IMR-90 (cell line): ENCODE measurements at regions not wholly inside any gene's neighbourhood (a gene's known extent, or its start where the extent isn't known, plus 50 kb on each side); places are given as distances from the start of the nearest gene placed in this dataset.

ENCODE experiments used
- ATAC-seq: fragments of 200-7000 bp; cut with Tn5 transposase; 2 replicates; pipeline ENCODE4 v1.9.1; 2020; ENCODE audit warnings: low read depth, mild to moderate bottlenecking, moderate library complexity
- BruUV-seq: library from RNA; stranded (reverse); fragments of 400-500 nt; replicated peaks from 2 replicates; lab custom pipeline; 2021; lab: Mats Ljungman, UMichigan
- CTCF ChIA-PET: fragments of 300-600 bp; formaldehyde crosslinking; extraction: SDS; loops from one replicate; lab custom pipeline; 2021; ENCODE audit warnings: antibody characterized with exemption; lab: Yijun Ruan, JAX
- POLR2A ChIA-PET: fragments of 300-600 bp; sonication (Branson Sonifier 250); formaldehyde crosslinking; loops from one replicate; lab custom pipeline; 2022; ENCODE audit warnings: antibody characterized with exemption; ENCODE audit not compliant: unreplicated experiment; lab: Charles Lee
- DNase-seq: peaks from one replicate; pipeline ENCODE4 v3.0.0; 2013
- H2AFZ ChIP-seq: replicated peaks from 2 replicates; pipeline ENCODE3; 2013; ENCODE audit warnings: low read length, mild to moderate bottlenecking; ENCODE audit not compliant: poor library complexity
- H2AK5ac ChIP-seq: 2 replicates; pipeline ENCODE4 v1.6.1; 2013; ENCODE audit warnings: low read depth, low read length, inconsistent platforms
- H2AK9ac ChIP-seq: replicated peaks from 2 replicates; pipeline ENCODE3; 2013; ENCODE audit warnings: mild to moderate bottlenecking, low read depth, low read length, moderate library complexity; ENCODE audit not compliant: poor library complexity
- H2BK120ac ChIP-seq: 2 replicates; pipeline ENCODE4 v1.6.1; 2013; ENCODE audit warnings: low read depth, low read length, inconsistent platforms
- H2BK15ac ChIP-seq: 3 replicates; pipeline ENCODE4 v1.6.1; 2013; ENCODE audit warnings: low read depth, low read length, inconsistent platforms
- H2BK20ac ChIP-seq: 2 replicates; pipeline ENCODE4 v1.6.1; 2013; ENCODE audit warnings: low read depth, mild to moderate bottlenecking, inconsistent platforms, low read length, moderate library complexity
- H2BK5ac ChIP-seq: 2 replicates; pipeline ENCODE4 v1.6.1; 2013; ENCODE audit warnings: mild to moderate bottlenecking, low read depth, low read length, inconsistent platforms; ENCODE audit not compliant: poor library complexity, severe bottlenecking
- H3K14ac ChIP-seq: replicated peaks from 2 replicates; pipeline ENCODE4 v1.6.1; 2013; ENCODE audit warnings: low read depth, low read length, inconsistent platforms
- H3K18ac ChIP-seq: 2 replicates; pipeline ENCODE4 v1.6.1; 2013; ENCODE audit warnings: low read depth, low read length, control low read depth
- H3K23ac ChIP-seq: 2 replicates; pipeline ENCODE4 v1.6.1; 2013; ENCODE audit warnings: low read depth, low read length, inconsistent platforms
- H3K27ac ChIP-seq: 2 replicates; pipeline ENCODE4 v1.5.1; 2013; ENCODE audit warnings: mild to moderate bottlenecking, control low read depth, low read length; ENCODE audit not compliant: insufficient read depth
- H3K27me3 ChIP-seq: 2 replicates; pipeline ENCODE4 v1.6.1; 2013; ENCODE audit warnings: low read length; ENCODE audit not compliant: control insufficient read depth, insufficient read depth
- H3K36me3 ChIP-seq: 2 replicates; pipeline ENCODE4 v1.6.1; 2013; ENCODE audit warnings: low read length, mixed read lengths; ENCODE audit not compliant: control insufficient read depth, insufficient read depth
- H3K4ac ChIP-seq: 2 replicates; pipeline ENCODE4 v1.6.1; 2013; ENCODE audit warnings: low read depth, low read length, inconsistent platforms
- H3K4me1 ChIP-seq: 2 replicates; pipeline ENCODE4 v1.6.1; 2013; ENCODE audit warnings: low read length, mixed read lengths; ENCODE audit not compliant: control insufficient read depth, insufficient read depth
- H3K4me2 ChIP-seq: 2 replicates; pipeline ENCODE4 v1.6.1; 2013; ENCODE audit warnings: low read depth, mild to moderate bottlenecking, control low read depth, low read length, moderate library complexity
- H3K4me3 ChIP-seq: 2 replicates; pipeline ENCODE4 v1.5.1; 2013; ENCODE audit warnings: low read depth, mild to moderate bottlenecking, control low read depth, low read length, moderate library complexity; ENCODE audit not compliant: insufficient read depth
- H3K56ac ChIP-seq: 2 replicates; pipeline ENCODE4 v1.6.1; 2013; ENCODE audit warnings: low read length, inconsistent platforms; ENCODE audit not compliant: insufficient read depth; ENCODE audit errors: extremely low read depth
- H3K79me1 ChIP-seq, 2 experiments: 2 replicates each; pipeline ENCODE4 v1.6.1; 2013; ENCODE audit warnings: low read length in 2 of 2, inconsistent platforms in 1 of 2, low read depth in 1 of 2
- H3K9ac ChIP-seq: 2 replicates; pipeline ENCODE4 v1.6.1; 2013; ENCODE audit warnings: low read depth, low read length, control low read depth
- H3K9me1 ChIP-seq: 2 replicates; pipeline ENCODE4 v1.6.1; 2013; ENCODE audit warnings: low read length, inconsistent platforms; ENCODE audit not compliant: insufficient read depth
- H3K9me3 ChIP-seq: 2 replicates; pipeline ENCODE4 v1.6.1; 2013; ENCODE audit warnings: low read length; ENCODE audit not compliant: control insufficient read depth, insufficient read depth
- H4K20me1 ChIP-seq: 2 replicates; pipeline ENCODE4 v1.6.1; 2013; ENCODE audit warnings: low read length, inconsistent platforms; ENCODE audit not compliant: insufficient read depth
- H4K5ac ChIP-seq: 2 replicates; pipeline ENCODE4 v1.6.1; 2013; ENCODE audit warnings: mild to moderate bottlenecking, low read depth, low read length, control low read depth
- H4K8ac ChIP-seq, 2 experiments: 2 replicates each; pipeline ENCODE4 v1.6.1; 2013; ENCODE audit warnings: low read depth in 2 of 2, low read length in 2 of 2, control low read depth in 1 of 2, inconsistent platforms in 1 of 2
- H4K91ac ChIP-seq: 2 replicates; pipeline ENCODE4 v1.6.1; 2013; ENCODE audit warnings: low read depth, low read length, inconsistent platforms; ENCODE audit not compliant: insufficient read depth
- BHLHE40 ChIP-seq: fragments of 150-350 bp; IDR thresholded peaks from 2 replicates; pipeline ENCODE4 v1.6.1; 2016; ENCODE audit warnings: mild to moderate bottlenecking, low read depth, low read length
- CHD1 ChIP-seq: IDR thresholded peaks from 2 replicates; pipeline ENCODE4 v1.6.1; 2012; ENCODE audit warnings: low read depth, low read length, improper control_type of control experiment
- FOS ChIP-seq: fragments of 150-350 bp; IDR thresholded peaks from 2 replicates; pipeline ENCODE4 v1.6.1; 2016; ENCODE audit warnings: low read depth, low read length
- MAFK ChIP-seq: IDR thresholded peaks from 2 replicates; pipeline ENCODE4 v1.6.1; 2012; ENCODE audit warnings: low read depth, low read length, improper control_type of control experiment
- MAZ ChIP-seq: IDR thresholded peaks from 2 replicates; pipeline ENCODE4 v1.6.1; 2012; ENCODE audit warnings: low read depth, mild to moderate bottlenecking, low read length, improper control_type of control experiment, moderate library complexity, borderline replicate concordance
- RAD21 ChIP-seq: IDR thresholded peaks from 2 replicates; pipeline ENCODE4 v1.6.1; 2012; ENCODE audit warnings: low read length, improper control_type of control experiment
- RFX5 ChIP-seq: IDR thresholded peaks from 2 replicates; pipeline ENCODE4 v1.8.0; 2012; ENCODE audit warnings: low read depth, mild to moderate bottlenecking, low read length, moderate library complexity
- SMC3 ChIP-seq: fragments of 150-350 bp; IDR thresholded peaks from 2 replicates; pipeline ENCODE4 v1.6.1; 2016; ENCODE audit warnings: low read depth, mild to moderate bottlenecking, antibody characterized with exemption, low read length, moderate library complexity
- WGBS, 2 experiments: methylation state at CpG; one replicate each; pipeline versions ENCODE4 v1.1.5 to v1.1.7; 2013; ENCODE audit warnings: missing lambda C conversion rate in 2 of 2; ENCODE audit not compliant: insufficient read length in 1 of 2; ENCODE audit errors: extremely low coverage in 2 of 2; 5-methylcytosine and 5-hydroxymethylcytosine counted together
- dilution Hi-C: fragments of 300-500 bp; cut with HindIII; formaldehyde crosslinking; loops from one replicate; pipeline ENCODE4 v1.14.3; 2018; ENCODE audit warnings: low sequenced_read_pairs; ENCODE audit not compliant: unreplicated experiment
- in situ Hi-C: fragments of 300-500 bp; cut with MboI; formaldehyde crosslinking; loops from 3 replicates; pipeline ENCODE4 v1.14.3; 2019; ENCODE audit warnings: low sequenced_read_pairs, inconsistent platforms, mixed read lengths
- intact Hi-C: fragments of 100-400 bp; cut with micrococcal nuclease; formaldehyde crosslinking; loops from 2 replicates; pipeline ENCODE4 v1.10.0; 2022

GRCh38 chr2:228533156-228533555 is 351.7 kb upstream of the SPHKAP start:
- no peak overlapping the region for H3K18ac ChIP-seq
- ChIA-PET CTCF (no interaction called here), POLR2A (no interaction called here)
- no peak overlapping the region for H3K4ac ChIP-seq
- no peak overlapping the region for H2BK5ac ChIP-seq
- no CpG with 5 or more reads among the region's 1 CpG for WGBS, 2 experiments
- H3K27ac ChIP-seq: no peak overlapping the region
- no peak overlapping the region for H3K4me3 ChIP-seq
- H3K79me1 ChIP-seq: no peaks in the 10 kb centered on the region
- no peak overlapping the region for H3K9ac ChIP-seq
- TF ChIP-seq FOS (no peak), RAD21 (no peak), CHD1 (no peak), MAFK (no peak), MAZ (no peak), BHLHE40 (no peak), SMC3 (no peak), RFX5 (no peak)
- ATAC-seq: no peak
- H3K9me3 ChIP-seq: peaks cover 5% of the 10 kb centered on the region
- H3K27me3 ChIP-seq: no peaks in the 10 kb centered on the region
- no peak overlapping the region for H3K4me2 ChIP-seq
- in situ Hi-C loops (no loop called here), dilution Hi-C loops (no loop called here), intact Hi-C loops (no loop called here)
- no peak overlapping the region for H2AK5ac ChIP-seq
- H3K56ac ChIP-seq: no peak overlapping the region
- H4K20me1 ChIP-seq: no peaks in the 10 kb centered on the region
- no peak overlapping the region for H2BK15ac ChIP-seq
- no peak overlapping the region for H2AFZ ChIP-seq
- DNase-seq: no peak
- no peak overlapping the region for H4K8ac ChIP-seq
- H3K14ac ChIP-seq: no peak overlapping the region
- H2BK20ac ChIP-seq: no peak overlapping the region
- H4K5ac ChIP-seq: no peak overlapping the region
- no peak overlapping the region for H2BK120ac ChIP-seq
- no peak overlapping the region for H4K91ac ChIP-seq
- no TSS peak for BruUV-seq
- no peak overlapping the region for H3K23ac ChIP-seq
- H3K4me1 ChIP-seq: no peaks in the 10 kb centered on the region
- no peaks in the 10 kb centered on the region for H3K9me1 ChIP-seq
- no peak overlapping the region for H2AK9ac ChIP-seq
- no peaks in the 10 kb centered on the region for H3K36me3 ChIP-seq
